H1 (cell line): ENCODE measurements at regions not wholly inside any gene's neighbourhood (a gene's known extent, or its start where the extent isn't known, plus 50 kb on each side); places are given as distances from the start of the nearest gene placed in this dataset.

Experiments
- EP300 ChIP-seq, 2 experiments: IDR thresholded peaks; 1 replicate in 1 of 2; 2 replicates in 1 of 2; pipeline ENCODE4 v1.6.1; 2011 to 2012; ENCODE audit warnings: low read depth in 2 of 2, low read length in 2 of 2, mild to moderate bottlenecking in 2 of 2, borderline replicate concordance in 1 of 2, inconsistent platforms in 1 of 2, moderate library complexity in 1 of 2
- EZH2 ChIP-seq: fragments of 200-600 bp; sonication (generic); IDR thresholded peaks from 2 replicates; pipeline ENCODE4 v1.7.1; 2012; ENCODE audit warnings: low read depth, mild to moderate bottlenecking, moderate library complexity, low read length, inconsistent platforms; ENCODE audit not compliant: severe bottlenecking
- GABPA ChIP-seq: IDR thresholded peaks from 2 replicates; pipeline ENCODE4 v1.6.1; 2011; ENCODE audit warnings: mild to moderate bottlenecking, low read length, moderate library complexity, borderline replicate concordance; ENCODE audit not compliant: insufficient read depth
- GTF2F1 ChIP-seq: IDR thresholded peaks from 2 replicates; pipeline ENCODE4 v1.6.1; 2012; ENCODE audit warnings: low read depth, low read length, improper control_type of control experiment, borderline replicate concordance
- POLR2A ChIP-seq, 2 experiments: IDR thresholded peaks; 1 replicate in 1 of 2; 2 replicates in 1 of 2; pipeline ENCODE4 v1.6.1; 2011; ENCODE audit warnings: low read depth in 2 of 2, low read length in 2 of 2, mild to moderate bottlenecking in 2 of 2; ENCODE audit errors: control extremely low read depth in 1 of 2
- RFX5 ChIP-seq: IDR thresholded peaks from 2 replicates; pipeline ENCODE4 v1.6.1; 2011; ENCODE audit warnings: low read depth, low read length, improper control_type of control experiment, borderline replicate concordance
- YY1 ChIP-seq: IDR thresholded peaks from 2 replicates; pipeline ENCODE4 v1.6.1; 2011; ENCODE audit warnings: low read depth, mild to moderate bottlenecking, low read length
- TF ChIP-seq, protein P1 (sequence below): IDR thresholded peaks from 2 replicates; pipeline ENCODE4 v1.6.1; 2011; ENCODE audit warnings: low read length, improper control_type of control experiment
- TF ChIP-seq, protein P2 (sequence below), 3 experiments: IDR thresholded peaks; 1 replicate in 2 of 3; 2 replicates in 1 of 3; pipeline versions ENCODE4 v1.5.1 to v1.6.1; 2011; ENCODE audit warnings: low read length in 3 of 3, mild to moderate bottlenecking in 3 of 3, inconsistent platforms in 2 of 3, low read depth in 1 of 3, moderate library complexity in 1 of 3; ENCODE audit not compliant: insufficient read depth in 1 of 3; ENCODE audit errors: control extremely low read depth in 1 of 3

DNA sequence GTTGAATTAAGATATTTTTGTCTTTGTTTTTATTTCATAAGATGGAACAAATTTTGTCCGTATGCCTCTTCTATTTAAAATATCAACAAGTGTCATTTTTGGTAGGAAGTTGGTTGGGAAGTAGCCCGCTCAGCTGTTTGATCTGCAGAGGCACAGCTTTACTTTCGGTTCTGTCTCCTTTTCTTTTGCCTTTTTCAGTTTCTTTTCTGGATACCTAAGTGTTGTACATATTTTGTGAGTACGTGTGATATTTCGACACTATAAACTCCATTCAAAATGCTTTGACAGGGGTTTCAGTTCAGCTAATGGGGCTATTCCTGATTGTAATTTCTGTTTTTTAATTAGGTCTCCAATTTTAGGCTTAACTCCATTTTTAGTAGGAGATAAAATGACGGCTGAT lies 1785.0 kb upstream of the LRRTM1 start:
- TF ChIP-seq YY1, result no peak
- TF ChIP-seq, protein P1, sequence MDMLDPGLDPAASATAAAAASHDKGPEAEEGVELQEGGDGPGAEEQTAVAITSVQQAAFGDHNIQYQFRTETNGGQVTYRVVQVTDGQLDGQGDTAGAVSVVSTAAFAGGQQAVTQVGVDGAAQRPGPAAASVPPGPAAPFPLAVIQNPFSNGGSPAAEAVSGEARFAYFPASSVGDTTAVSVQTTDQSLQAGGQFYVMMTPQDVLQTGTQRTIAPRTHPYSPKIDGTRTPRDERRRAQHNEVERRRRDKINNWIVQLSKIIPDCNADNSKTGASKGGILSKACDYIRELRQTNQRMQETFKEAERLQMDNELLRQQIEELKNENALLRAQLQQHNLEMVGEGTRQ, result no peak
- TF ChIP-seq, protein P2, sequence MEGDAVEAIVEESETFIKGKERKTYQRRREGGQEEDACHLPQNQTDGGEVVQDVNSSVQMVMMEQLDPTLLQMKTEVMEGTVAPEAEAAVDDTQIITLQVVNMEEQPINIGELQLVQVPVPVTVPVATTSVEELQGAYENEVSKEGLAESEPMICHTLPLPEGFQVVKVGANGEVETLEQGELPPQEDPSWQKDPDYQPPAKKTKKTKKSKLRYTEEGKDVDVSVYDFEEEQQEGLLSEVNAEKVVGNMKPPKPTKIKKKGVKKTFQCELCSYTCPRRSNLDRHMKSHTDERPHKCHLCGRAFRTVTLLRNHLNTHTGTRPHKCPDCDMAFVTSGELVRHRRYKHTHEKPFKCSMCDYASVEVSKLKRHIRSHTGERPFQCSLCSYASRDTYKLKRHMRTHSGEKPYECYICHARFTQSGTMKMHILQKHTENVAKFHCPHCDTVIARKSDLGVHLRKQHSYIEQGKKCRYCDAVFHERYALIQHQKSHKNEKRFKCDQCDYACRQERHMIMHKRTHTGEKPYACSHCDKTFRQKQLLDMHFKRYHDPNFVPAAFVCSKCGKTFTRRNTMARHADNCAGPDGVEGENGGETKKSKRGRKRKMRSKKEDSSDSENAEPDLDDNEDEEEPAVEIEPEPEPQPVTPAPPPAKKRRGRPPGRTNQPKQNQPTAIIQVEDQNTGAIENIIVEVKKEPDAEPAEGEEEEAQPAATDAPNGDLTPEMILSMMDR (IDR thresholded peaks at IDR 0.05; ENCODE audit: control extremely low read depth in 1 of 3, insufficient read depth in 1 of 3, low read depth in 1 of 3, low read length in 3 of 3), result no peak
- no peak for TF ChIP-seq EZH2
- TF ChIP-seq POLR2A (IDR thresholded peaks at IDR 0.05; ENCODE audit: control extremely low read depth in 1 of 2, low read depth in 2 of 2, low read length in 2 of 2), result no peak
- no peak for TF ChIP-seq GABPA
- no peak for TF ChIP-seq GTF2F1
- TF ChIP-seq RFX5, result no peak
- TF ChIP-seq EP300 (IDR thresholded peaks at IDR 0.05; ENCODE audit: borderline replicate concordance in 1 of 2, low read depth in 2 of 2, low read length in 2 of 2), result no peak
